GM12878 (cell line): ENCODE measurements at regions not wholly inside any gene's neighbourhood (a gene's known extent, or its start where the extent isn't known, plus 50 kb on each side); places are given as distances from the start of the nearest gene placed in this dataset.

ENCODE experiments used
- ATAC-seq: fragments of 200-7000 bp; cut with Tn5 transposase; 3 replicates; pipeline ENCODE4 v1.9.1; 2020; ENCODE audit warnings: mild to moderate bottlenecking, moderate library complexity
- BruUV-seq: library from RNA; stranded (reverse); fragments of 400-500 nt; replicated peaks from 2 replicates; lab custom pipeline; 2021; lab: Mats Ljungman, UMichigan
- CTCF ChIA-PET: fragments of 300-600 bp; sonication (Branson Sonifier 250); formaldehyde crosslinking; extraction: SDS; loops from one replicate; lab custom pipeline; 2021; ENCODE audit warnings: inconsistent platforms; lab: Yijun Ruan, JAX
- POLR2A ChIA-PET: fragments of 350-600 bp; formaldehyde crosslinking; extraction: SDS; loops from one replicate; lab custom pipeline; 2021; ENCODE audit warnings: inconsistent platforms; lab: Charles Lee
- RAD21 ChIA-PET: fragments of 300-600 bp; sonication (Branson Sonifier 250); formaldehyde crosslinking; loops from one replicate; lab custom pipeline; 2023; ENCODE audit warnings: antibody characterized with exemption; ENCODE audit not compliant: unreplicated experiment; lab: Charles Lee
- SMC1A ChIA-PET: fragments of 300-600 bp; sonication (Branson Sonifier 250); formaldehyde crosslinking; loops from one replicate; lab custom pipeline; 2023; ENCODE audit not compliant: unreplicated experiment, uncharacterized antibody; lab: Charles Lee
- DNase-seq: peaks from one replicate; pipeline ENCODE4 v3.0.0-alpha.2; 2011; ENCODE audit warnings: low read depth, low spot score
- FAIRE-seq: peaks from 3 replicates; lab custom pipeline; 2011; peaks lifted over from hg19 to GRCh38; lab: Jason Lieb, UNC
- H2AFZ ChIP-seq: 2 replicates; pipeline ENCODE4 v1.6.0; 2011; ENCODE audit warnings: low read depth, low read length, control low read depth; ENCODE audit not compliant: control insufficient read depth
- H3K27ac ChIP-seq: 2 replicates; pipeline ENCODE4 v1.5.1; 2011; ENCODE audit warnings: control low read depth; ENCODE audit not compliant: control insufficient read depth, insufficient read depth
- H3K27me3 ChIP-seq, 2 experiments: replicated peaks in 1 of 2; 2 replicates each; pipeline versions ENCODE4 v1.6.0 to v1.6.1; 2011; ENCODE audit warnings: low read length in 1 of 2; ENCODE audit not compliant: control insufficient read depth in 2 of 2, insufficient read depth in 2 of 2
- H3K36me3 ChIP-seq, 2 experiments: 2 replicates each; pipeline ENCODE4 v1.5.1; 2011; ENCODE audit warnings: low read length in 1 of 2; ENCODE audit not compliant: control insufficient read depth in 2 of 2, insufficient read depth in 2 of 2
- H3K4me1 ChIP-seq: 2 replicates; pipeline ENCODE4 v1.6.1; 2011; ENCODE audit warnings: mild to moderate bottlenecking, low read length, moderate library complexity, mixed read lengths; ENCODE audit not compliant: control insufficient read depth, insufficient read depth
- H3K4me2 ChIP-seq: 2 replicates; pipeline ENCODE4 v1.6.0; 2011; ENCODE audit warnings: control low read depth; ENCODE audit not compliant: control insufficient read depth, insufficient read depth
- H3K4me3 ChIP-seq: fragments of 200-600 bp; sonication (generic); 2 replicates; pipeline ENCODE4 v1.5.1; 2016
- H3K79me2 ChIP-seq: 2 replicates; pipeline ENCODE4 v1.6.0; 2011; ENCODE audit warnings: low read length; ENCODE audit not compliant: control insufficient read depth, insufficient read depth
- H3K9ac ChIP-seq: 2 replicates; pipeline ENCODE4 v1.8.0; 2011; ENCODE audit warnings: low read length, control low read depth, mixed read lengths; ENCODE audit not compliant: control insufficient read depth, insufficient read depth
- H3K9me3 ChIP-seq: replicated peaks from 3 replicates; pipeline ENCODE4 v1.5.1; 2011; ENCODE audit warnings: mild to moderate bottlenecking, low read length; ENCODE audit not compliant: control insufficient read depth, insufficient read depth
- H4K20me1 ChIP-seq: 2 replicates; pipeline ENCODE4 v1.6.0; 2011; ENCODE audit not compliant: control insufficient read depth, insufficient read depth
- BCL11A ChIP-seq: IDR thresholded peaks from 2 replicates; pipeline ENCODE4 v1.6.1; 2011; ENCODE audit warnings: low read depth, low read length
- BMI1 ChIP-seq: fragments of 450-650 bp; IDR thresholded peaks from 2 replicates; pipeline ENCODE4 v1.6.1; 2016; ENCODE audit warnings: mild to moderate bottlenecking, moderate library complexity, borderline replicate concordance
- CBX3 ChIP-seq: fragments of 200-600 bp; sonication (generic); IDR thresholded peaks from 2 replicates; pipeline ENCODE4 v1.6.1; 2016; ENCODE audit warnings: low read depth, borderline replicate concordance
- CBX5 ChIP-seq: sonication (generic); IDR thresholded peaks from 2 replicates; pipeline ENCODE4 v1.6.1; 2016; ENCODE audit warnings: low read depth, moderate library complexity, mild to moderate bottlenecking, inconsistent platforms
- CEBPZ ChIP-seq: fragments of 150-350 bp; IDR thresholded peaks from 2 replicates; pipeline ENCODE4 v1.6.1; 2016; ENCODE audit warnings: low read depth, low read length
- ETV6 ChIP-seq, 2 experiments: fragments of 450-650 bp in 1 of 2; IDR thresholded peaks in 1 of 2; conservative IDR thresholded peaks in 1 of 2; 2 replicates each; pipeline ENCODE4 v1.6.1; 2014; ENCODE audit warnings: antibody characterized with exemption in 1 of 2, borderline replicate concordance in 1 of 2, low read depth in 1 of 2, mild to moderate bottlenecking in 1 of 2, moderate library complexity in 1 of 2
- EZH2 ChIP-seq: IDR thresholded peaks from 2 replicates; pipeline ENCODE4 v1.6.1; 2012; ENCODE audit warnings: low read depth, mild to moderate bottlenecking, control low read depth, inconsistent platforms, low read length, borderline replicate concordance; ENCODE audit not compliant: control insufficient read depth
- MAX ChIP-seq: IDR thresholded peaks from 2 replicates; pipeline ENCODE4 v1.6.1; 2012; ENCODE audit warnings: low read depth, low read length, improper control_type of control experiment
- MYB ChIP-seq: fragments of 150-350 bp; IDR thresholded peaks from 2 replicates; pipeline ENCODE4 v1.6.1; 2014; ENCODE audit warnings: mild to moderate bottlenecking, low read depth, low read length, borderline replicate concordance
- PAX5 ChIP-seq: IDR thresholded peaks from 2 replicates; pipeline ENCODE4 v1.6.1; 2011; ENCODE audit warnings: low read depth, low read length, borderline replicate concordance
- POLR2A ChIP-seq: IDR thresholded peaks from 2 replicates; pipeline ENCODE4 v1.6.1; 2011; ENCODE audit warnings: low read depth, mild to moderate bottlenecking, low read length
- RAD51 ChIP-seq: fragments of 450-650 bp; IDR thresholded peaks from 2 replicates; pipeline ENCODE4 v1.6.1; 2016; ENCODE audit warnings: moderate library complexity, mild to moderate bottlenecking, inconsistent platforms
- RELA ChIP-seq: fragments of 450-650 bp; IDR thresholded peaks from 2 replicates; pipeline ENCODE4 v1.8.0; 2014; ENCODE audit warnings: borderline replicate concordance; ENCODE audit not compliant: partially characterized antibody
- RELB ChIP-seq: fragments of 450-650 bp; IDR thresholded peaks from 2 replicates; pipeline ENCODE4 v1.6.1; 2017; ENCODE audit warnings: low read depth, mild to moderate bottlenecking, moderate library complexity
- SIN3A ChIP-seq: IDR thresholded peaks from 2 replicates; pipeline ENCODE4 v1.6.1; 2012; ENCODE audit warnings: low read depth, low read length, improper control_type of control experiment
- TBL1XR1 ChIP-seq: IDR thresholded peaks from 2 replicates; pipeline ENCODE4 v1.6.1; 2012; ENCODE audit warnings: low read depth, low read length, improper control_type of control experiment
- TCF3 ChIP-seq: IDR thresholded peaks from 2 replicates; pipeline ENCODE4 v1.6.1; 2012; ENCODE audit warnings: low read depth, mild to moderate bottlenecking, low read length, borderline replicate concordance; ENCODE audit not compliant: insufficient read depth
- ZBTB33 ChIP-seq: fragments of 450-650 bp; IDR thresholded peaks from 2 replicates; pipeline ENCODE4 v1.6.1; 2017; ENCODE audit warnings: mild to moderate bottlenecking
- WGBS: methylation state at CpG from one replicate; pipeline ENCODE4 v1.1.6; 2016; ENCODE audit warnings: low lambda C conversion rate; ENCODE audit not compliant: insufficient replicate concordance, insufficient coverage; ENCODE audit errors: missing lambda C conversion rate; 5-methylcytosine and 5-hydroxymethylcytosine counted together
- in situ Hi-C: fragments of 300-500 bp; cut with MboI; formaldehyde crosslinking; loops from 9 replicates; pipeline ENCODE4 v1.14.3; 2018; ENCODE audit warnings: mixed read lengths
- intact Hi-C: fragments of 100-400 bp; cut with micrococcal nuclease; formaldehyde crosslinking; loops from one replicate; pipeline ENCODE4 v1.14.2; 2022; ENCODE audit not compliant: unreplicated experiment

GRCh38 chr3:18477620-18478019, 52.5 kb upstream of the SATB1 start:
- SMC1A ChIA-PET, result no interaction called here
- H3K27ac ChIP-seq, result no peak overlapping the region
- in situ Hi-C loops, result no loop called here
- DNase-seq (no peak), ATAC-seq (no peak), FAIRE-seq (no peak)
- no peak overlapping the region for H3K4me3 ChIP-seq
- H2AFZ ChIP-seq, result no peak overlapping the region
- no peaks in the 10 kb centered on the region for H3K79me2 ChIP-seq
- intact Hi-C loops, result no loop called here
- H3K27me3 ChIP-seq, result no peaks in the 10 kb centered on the region
- no peak overlapping the region for H3K4me2 ChIP-seq
- no peaks in the 10 kb centered on the region for H3K9me3 ChIP-seq
- 29% methylated on average over 4 of the region's 4 CpGs for WGBS
- no TSS peak for BruUV-seq
- POLR2A ChIA-PET, result no interaction called here
- CTCF ChIA-PET, result no interaction called here
- no peak overlapping the region for H3K9ac ChIP-seq
- TF ChIP-seq ETV6 (conservative IDR thresholded peaks at IDR 0.05 in 1 of 2, IDR thresholded peaks at IDR 0.05 in 1 of 2; ENCODE audit: borderline replicate concordance in 1 of 2, low read depth in 1 of 2) (no peak), MAX (no peak), TBL1XR1 (no peak), CEBPZ (no peak), BCL11A (no peak), CBX3 (no peak), RELA (no peak), RAD51 (no peak), BMI1 (no peak), RELB (no peak), EZH2 (no peak), MYB (no peak), POLR2A (no peak), SIN3A (no peak), PAX5 (no peak), CBX5 (no peak), TCF3 (no peak), ZBTB33 (no peak)
- no peaks in the 10 kb centered on the region for H3K4me1 ChIP-seq
- no peaks in the 10 kb centered on the region for H4K20me1 ChIP-seq
- RAD21 ChIA-PET, result no interaction called here
- no peaks in the 10 kb centered on the region for H3K36me3 ChIP-seq
